H9 (cell line): ENCODE measurements at regions not wholly inside any gene's neighbourhood (a gene's known extent, or its start where the extent isn't known, plus 50 kb on each side); places are given as distances from the start of the nearest gene placed in this dataset.

ENCODE experiments used
- DNase-seq: peaks from one replicate; pipeline ENCODE4 v3.0.0-alpha.2; 2017
- H2AFZ ChIP-seq: one replicate; pipeline ENCODE4 v1.6.1; 2013; ENCODE audit warnings: mild to moderate bottlenecking, low read length, control low read depth, moderate library complexity
- H2AK5ac ChIP-seq: 2 replicates; pipeline ENCODE4 v1.6.1; 2013; ENCODE audit warnings: low read length, control low read depth, mixed read lengths; ENCODE audit not compliant: insufficient read length
- H2BK120ac ChIP-seq: one replicate; pipeline ENCODE4 v1.6.1; 2013; ENCODE audit warnings: low read depth, mild to moderate bottlenecking, low read length, control low read depth, inconsistent platforms; ENCODE audit not compliant: poor library complexity, severe bottlenecking
- H2BK12ac ChIP-seq: 2 replicates; pipeline ENCODE4 v1.6.1; 2013; ENCODE audit warnings: low read length, control low read depth, mixed read lengths, low read depth; ENCODE audit not compliant: insufficient read length
- H2BK15ac ChIP-seq: 2 replicates; pipeline ENCODE4 v1.6.1; 2013; ENCODE audit warnings: low read depth, low read length, control low read depth
- H2BK20ac ChIP-seq: one replicate; pipeline ENCODE4 v1.6.1; 2013; ENCODE audit warnings: low read depth, mild to moderate bottlenecking, low read length, control low read depth, inconsistent platforms; ENCODE audit not compliant: poor library complexity, severe bottlenecking
- H2BK5ac ChIP-seq: 2 replicates; pipeline ENCODE4 v1.6.1; 2013; ENCODE audit warnings: low read length, control low read depth, mixed read lengths; ENCODE audit not compliant: insufficient read length
- H3K14ac ChIP-seq: 2 replicates; pipeline ENCODE4 v1.6.1; 2013; ENCODE audit warnings: low read length, control low read depth; ENCODE audit not compliant: insufficient read depth
- H3K18ac ChIP-seq: 2 replicates; pipeline ENCODE4 v1.6.1; 2013; ENCODE audit warnings: low read depth, mild to moderate bottlenecking, mixed read lengths, low read length, control low read depth; ENCODE audit not compliant: insufficient read length
- H3K23ac ChIP-seq: 2 replicates; pipeline ENCODE4 v1.6.1; 2013; ENCODE audit warnings: low read length, control low read depth, mixed read lengths, low read depth; ENCODE audit not compliant: insufficient read length
- H3K23me2 ChIP-seq: 2 replicates; pipeline ENCODE4 v1.6.1; 2013; ENCODE audit warnings: low read depth, mild to moderate bottlenecking, mixed read lengths, low read length, control low read depth; ENCODE audit not compliant: insufficient read length, poor library complexity, severe bottlenecking
- H3K27ac ChIP-seq: 2 replicates; pipeline ENCODE4 v1.5.1; 2013; ENCODE audit warnings: low read length, control low read depth, mixed read lengths, low read depth; ENCODE audit not compliant: insufficient read length
- H3K27me3 ChIP-seq: 2 replicates; pipeline ENCODE4 v1.6.1; 2013; ENCODE audit warnings: low read length, control low read depth, inconsistent platforms; ENCODE audit not compliant: insufficient read depth
- H3K4ac ChIP-seq: 2 replicates; pipeline ENCODE4 v1.6.1; 2013; ENCODE audit warnings: low read depth, mild to moderate bottlenecking, control low read depth, inconsistent platforms, low read length, moderate library complexity
- H3K4me1 ChIP-seq: 2 replicates; pipeline ENCODE4 v1.6.1; 2013; ENCODE audit warnings: low read length, control low read depth, inconsistent platforms; ENCODE audit not compliant: insufficient read depth
- H3K4me2 ChIP-seq: 2 replicates; pipeline ENCODE4 v1.6.1; 2013; ENCODE audit warnings: low read length, control low read depth, mixed read lengths; ENCODE audit not compliant: insufficient read length, insufficient read depth
- H3K56ac ChIP-seq: 2 replicates; pipeline ENCODE4 v1.6.1; 2013; ENCODE audit warnings: low read depth, mild to moderate bottlenecking, mixed read lengths, low read length, control low read depth; ENCODE audit not compliant: insufficient read length
- H3K79me1 ChIP-seq: 2 replicates; pipeline ENCODE4 v1.6.1; 2013; ENCODE audit warnings: low read depth, mild to moderate bottlenecking, moderate library complexity, low read length, control low read depth, inconsistent platforms; ENCODE audit not compliant: insufficient read depth, poor library complexity, severe bottlenecking
- H3K79me2 ChIP-seq: 2 replicates; pipeline ENCODE4 v1.6.1; 2013; ENCODE audit warnings: low read length, control low read depth, inconsistent platforms; ENCODE audit not compliant: insufficient read depth
- H3K9ac ChIP-seq: 2 replicates; pipeline ENCODE4 v1.6.1; 2013; ENCODE audit warnings: low read length, control low read depth, mixed read lengths; ENCODE audit not compliant: insufficient read length; ENCODE audit errors: extremely low read depth
- H3K9me3 ChIP-seq: one replicate; pipeline ENCODE4 v1.6.1; 2013; ENCODE audit warnings: low read depth, low read length, inconsistent platforms; ENCODE audit not compliant: control insufficient read depth
- H3T11ph ChIP-seq: one replicate; pipeline ENCODE4 v1.6.1; 2013; ENCODE audit warnings: mild to moderate bottlenecking, low read length, control low read depth, inconsistent platforms
- H4K20me1 ChIP-seq: one replicate; pipeline ENCODE4 v1.6.1; 2013; ENCODE audit not compliant: control insufficient read depth, insufficient read length, insufficient read depth
- H4K5ac ChIP-seq: 2 replicates; pipeline ENCODE4 v1.6.1; 2013; ENCODE audit warnings: low read depth, mild to moderate bottlenecking, mixed read lengths, low read length, control low read depth; ENCODE audit not compliant: insufficient read length
- H4K8ac ChIP-seq: replicated peaks from 2 replicates; pipeline ENCODE4 v1.6.1; 2013; ENCODE audit warnings: low read length, control low read depth, mixed read lengths, low read depth; ENCODE audit not compliant: insufficient read length
- H4K91ac ChIP-seq: 2 replicates; pipeline ENCODE4 v1.6.1; 2013; ENCODE audit warnings: low read depth, mild to moderate bottlenecking, moderate library complexity, mixed read lengths, low read length, control low read depth; ENCODE audit not compliant: insufficient read length
- H3K27ac Mint-ChIP-seq, 3 experiments: 2 replicates in 2 of 3; 3 replicates in 1 of 3; pipeline ENCODE4 v1.8.0; 2020 to 2021; ENCODE audit warnings: mixed read lengths in 3 of 3, mild to moderate bottlenecking in 1 of 3, moderate library complexity in 1 of 3
- H3K27me3 Mint-ChIP-seq: 2 replicates; pipeline ENCODE4 v1.8.0; 2021; ENCODE audit warnings: low read depth, mild to moderate bottlenecking, moderate library complexity, mixed read lengths
- H3K36me3 Mint-ChIP-seq, 3 experiments: 2 replicates in 2 of 3; 3 replicates in 1 of 3; pipeline ENCODE4 v1.8.0; 2020 to 2021; ENCODE audit warnings: low read depth in 3 of 3, mixed read lengths in 3 of 3; ENCODE audit not compliant: insufficient read depth in 1 of 3
- H3K4me1 Mint-ChIP-seq, 2 experiments: 2 replicates each; pipeline ENCODE4 v1.8.0; 2020; ENCODE audit warnings: mixed read lengths in 2 of 2
- H3K4me3 Mint-ChIP-seq, 2 experiments: 2 replicates in 1 of 2; 3 replicates in 1 of 2; pipeline ENCODE4 v1.8.0; 2020 to 2021; ENCODE audit warnings: mild to moderate bottlenecking in 2 of 2, mixed read lengths in 2 of 2, moderate library complexity in 1 of 2
- H3K9me3 Mint-ChIP-seq, 2 experiments: 2 replicates in 1 of 2; 3 replicates in 1 of 2; pipeline ENCODE4 v1.8.0; 2020; ENCODE audit warnings: mild to moderate bottlenecking in 2 of 2, mixed read lengths in 2 of 2, moderate library complexity in 1 of 2
- CTCF ChIP-seq: fragments of 200-600 bp; sonication (generic); conservative IDR thresholded peaks from 3 replicates; pipeline ENCODE4 v1.8.0; 2021; ENCODE audit warnings: antibody characterized with exemption, mild to moderate bottlenecking
- WGBS: extraction: QIAGEN DNeasy Blood & Tissue Kit; methylation state at CpG from one replicate; pipeline ENCODE4 v1.1.7; 2013; ENCODE audit warnings: missing lambda C conversion rate, low lambda C conversion rate, mixed read lengths; ENCODE audit not compliant: insufficient read length; ENCODE audit errors: extremely low coverage; 5-methylcytosine and 5-hydroxymethylcytosine counted together

- WGBS, result no CpG with 5 or more reads among the region's 4 CpGs
- Histone ChIP-seq H3K18ac (no peak overlapping the region), H3T11ph (no peak overlapping the region), H2BK120ac (no peak overlapping the region), H3K27me3 (no peaks in the 10 kb centered on the region), H4K5ac (no peak overlapping the region), H4K91ac (no peak overlapping the region), H3K27ac (no peak overlapping the region), H3K4me1 (peaks cover 2% of the 10 kb centered on the region; the same call in 1 of the 2 replicates), H3K23ac (no peak overlapping the region), H2AFZ (no peak overlapping the region), H3K9me3 (no peaks in the 10 kb centered on the region), H3K79me1 (no peaks in the 10 kb centered on the region), H4K8ac (no peak overlapping the region), H2BK5ac (no peak overlapping the region), H2BK20ac (no peak overlapping the region), H3K79me2 (no peaks in the 10 kb centered on the region), H3K56ac (no peak overlapping the region), H2AK5ac (no peak overlapping the region), H3K23me2 (no peaks in the 10 kb centered on the region), H2BK15ac (no peak overlapping the region), H2BK12ac (no peak overlapping the region), H4K20me1 (no peaks in the 10 kb centered on the region), H3K14ac (no peak overlapping the region), H3K4me2 (no peak overlapping the region), H3K4ac (no peak overlapping the region), H3K9ac (no peak overlapping the region)
- H3K27me3 Mint-ChIP-seq, result no peaks in the 10 kb centered on the region
- H3K36me3 Mint-ChIP-seq, result peaks cover 0 to 7% (median 0%) of the 10 kb centered on the region in 3 experiments; a peak in 2 of 7 replicates
- H3K9me3 Mint-ChIP-seq, result peaks cover 3 to 6% of the 10 kb centered on the region in 2 experiments; a peak in 3 of 5 replicates
- no peak overlapping the region for H3K27ac Mint-ChIP-seq
- DNase-seq, result no peak
- TF ChIP-seq CTCF, result no peak
- H3K4me3 Mint-ChIP-seq, result no peak overlapping the region
- H3K4me1 Mint-ChIP-seq, result peaks cover 2 to 11% of the 10 kb centered on the region in 2 experiments; a peak in 3 of 4 replicates
Measured at GRCh38 chr4:188423039-188423438, 283.8 kb downstream of the TRIML1 start.
